PC-9 (cell line): ENCODE measurements at regions not wholly inside any gene's neighbourhood (a gene's known extent, or its start where the extent isn't known, plus 50 kb on each side); places are given as distances from the start of the nearest gene placed in this dataset.

ENCODE experiments used
- BruUV-seq: library from RNA; stranded (reverse); fragments of 400-500 nt; replicated peaks from 2 replicates; lab custom pipeline; 2021; lab: Mats Ljungman, UMichigan
- CTCF ChIA-PET: fragments of 300-600 bp; sonication (Branson Sonifier 250); formaldehyde crosslinking; loops from one replicate; lab custom pipeline; 2022; ENCODE audit warnings: antibody characterized with exemption; lab: Charles Lee
- POLR2A ChIA-PET: fragments of 300-600 bp; sonication (Branson Sonifier 250); formaldehyde crosslinking; loops from one replicate; lab custom pipeline; 2022; ENCODE audit warnings: antibody characterized with exemption; ENCODE audit not compliant: unreplicated experiment; lab: Charles Lee
- DNase-seq, 2 experiments: peaks; one replicate each; pipeline versions ENCODE4 v3.0.0 to v3.0.0-alpha.2; 2015 to 2022; ENCODE audit warnings: mixed read lengths in 1 of 2
- H2AFZ ChIP-seq: fragments of 200-600 bp; sonication (generic); 2 replicates; pipeline ENCODE4 v1.8.1; 2017; ENCODE audit warnings: antibody characterized with exemption
- H3F3A ChIP-seq: fragments of 200-600 bp; sonication (generic); 2 replicates; pipeline ENCODE4 v1.8.1; 2017; ENCODE audit warnings: antibody characterized with exemption, mild to moderate bottlenecking, low read depth; ENCODE audit not compliant: insufficient read depth
- H3K27ac ChIP-seq: fragments of 200-600 bp; sonication (generic); 2 replicates; pipeline ENCODE4 v1.6.1; 2016; ENCODE audit warnings: mixed run types
- H3K27me3 ChIP-seq: fragments of 200-600 bp; sonication (generic); 2 replicates; pipeline ENCODE4 v1.6.1; 2016; ENCODE audit warnings: low read depth, mixed run types; ENCODE audit not compliant: insufficient read depth
- H3K36me3 ChIP-seq: fragments of 200-600 bp; sonication (generic); 2 replicates; pipeline ENCODE4 v1.6.1; 2016; ENCODE audit warnings: low read depth, mixed run types
- H3K4me1 ChIP-seq: fragments of 200-600 bp; sonication (generic); replicated peaks from 2 replicates; pipeline ENCODE4 v1.6.1; 2016; ENCODE audit warnings: mixed run types; ENCODE audit not compliant: insufficient read depth
- H3K4me2 ChIP-seq: fragments of 200-600 bp; sonication (generic); 2 replicates; pipeline ENCODE4 v1.6.1; 2017; ENCODE audit warnings: mixed run types
- H3K4me3 ChIP-seq: fragments of 200-600 bp; sonication (generic); 2 replicates; pipeline ENCODE4 v1.6.1; 2016; ENCODE audit warnings: mixed run types
- H3K79me2 ChIP-seq: fragments of 200-600 bp; sonication (generic); 2 replicates; pipeline ENCODE4 v1.6.1; 2017; ENCODE audit warnings: low read depth, mixed run types
- H3K9me2 ChIP-seq: fragments of 200-600 bp; sonication (generic); 2 replicates; pipeline ENCODE4 v1.8.1; 2017; ENCODE audit warnings: mild to moderate bottlenecking; ENCODE audit not compliant: insufficient read depth
- H3K9me3 ChIP-seq: fragments of 200-600 bp; sonication (generic); 2 replicates; pipeline ENCODE4 v1.8.1; 2016; ENCODE audit warnings: low read depth; ENCODE audit not compliant: insufficient read depth
- H4K20me1 ChIP-seq: fragments of 200-600 bp; sonication (generic); 2 replicates; pipeline ENCODE4 v1.8.1; 2017; ENCODE audit not compliant: insufficient read depth
- EZH2 ChIP-seq: fragments of 200-600 bp; sonication (generic); IDR thresholded peaks from 2 replicates; pipeline ENCODE4 v1.8.0; 2017; ENCODE audit warnings: antibody characterized with exemption, low read depth
- intact Hi-C: fragments of 100-400 bp; cut with micrococcal nuclease; formaldehyde crosslinking; loops from one replicate; pipeline ENCODE4 v1.10.0; 2022; ENCODE audit not compliant: unreplicated experiment
- TF ChIP-seq, protein P1 (sequence below): fragments of 200-600 bp; sonication (generic); conservative IDR thresholded peaks from 2 replicates; pipeline ENCODE4 v1.6.1; 2017; ENCODE audit warnings: mixed run types, antibody characterized with exemption, mild to moderate bottlenecking, moderate library complexity

DNA sequence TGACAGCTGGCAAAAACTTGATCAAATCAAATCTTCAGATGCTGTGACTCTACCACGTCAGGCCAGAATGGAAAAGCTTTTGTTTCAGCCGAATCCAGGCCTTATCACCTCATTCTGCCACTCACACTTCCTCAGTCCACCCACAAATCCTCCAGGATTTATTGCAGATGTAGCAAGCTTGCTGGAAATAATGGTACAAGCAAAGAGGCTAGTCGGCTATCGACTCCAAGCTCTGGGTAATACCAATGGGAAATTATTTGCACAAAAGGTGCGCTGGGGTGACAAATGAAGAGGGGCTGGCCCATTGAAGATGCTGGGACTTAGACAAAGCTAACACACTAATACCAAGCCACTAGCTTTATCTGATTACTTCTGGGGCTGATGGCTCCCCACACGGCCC, 250.5 kb downstream of the ASCL1 start:
- Histone ChIP-seq H3K4me2 (no peak overlapping the region), H3K27me3 (0 out of 2 replicates have a peak, but pooled peaks cover 4% of the 10 kb centered on the region), H3K79me2 (no peaks in the 10 kb centered on the region), H3K9me3 (no peaks in the 10 kb centered on the region), H3K4me1 (no peaks in the 10 kb centered on the region), H4K20me1 (no peaks in the 10 kb centered on the region), H3K36me3 (no peaks in the 10 kb centered on the region), H3K27ac (no peak overlapping the region), H2AFZ (no peak overlapping the region), H3F3A (no peaks in the 10 kb centered on the region), H3K4me3 (no peak overlapping the region), H3K9me2 (no peaks in the 10 kb centered on the region; the same call in 1 of the 2 replicates)
- POLR2A ChIA-PET, result no interaction called here
- CTCF ChIA-PET, result no interaction called here
- TF ChIP-seq EZH2, result no peak
- TF ChIP-seq, protein P1, sequence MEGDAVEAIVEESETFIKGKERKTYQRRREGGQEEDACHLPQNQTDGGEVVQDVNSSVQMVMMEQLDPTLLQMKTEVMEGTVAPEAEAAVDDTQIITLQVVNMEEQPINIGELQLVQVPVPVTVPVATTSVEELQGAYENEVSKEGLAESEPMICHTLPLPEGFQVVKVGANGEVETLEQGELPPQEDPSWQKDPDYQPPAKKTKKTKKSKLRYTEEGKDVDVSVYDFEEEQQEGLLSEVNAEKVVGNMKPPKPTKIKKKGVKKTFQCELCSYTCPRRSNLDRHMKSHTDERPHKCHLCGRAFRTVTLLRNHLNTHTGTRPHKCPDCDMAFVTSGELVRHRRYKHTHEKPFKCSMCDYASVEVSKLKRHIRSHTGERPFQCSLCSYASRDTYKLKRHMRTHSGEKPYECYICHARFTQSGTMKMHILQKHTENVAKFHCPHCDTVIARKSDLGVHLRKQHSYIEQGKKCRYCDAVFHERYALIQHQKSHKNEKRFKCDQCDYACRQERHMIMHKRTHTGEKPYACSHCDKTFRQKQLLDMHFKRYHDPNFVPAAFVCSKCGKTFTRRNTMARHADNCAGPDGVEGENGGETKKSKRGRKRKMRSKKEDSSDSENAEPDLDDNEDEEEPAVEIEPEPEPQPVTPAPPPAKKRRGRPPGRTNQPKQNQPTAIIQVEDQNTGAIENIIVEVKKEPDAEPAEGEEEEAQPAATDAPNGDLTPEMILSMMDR, result no peak
- BruUV-seq, result no TSS peak
- DNase-seq, result no peak
- intact Hi-C loops, result no loop called here

DNA sequence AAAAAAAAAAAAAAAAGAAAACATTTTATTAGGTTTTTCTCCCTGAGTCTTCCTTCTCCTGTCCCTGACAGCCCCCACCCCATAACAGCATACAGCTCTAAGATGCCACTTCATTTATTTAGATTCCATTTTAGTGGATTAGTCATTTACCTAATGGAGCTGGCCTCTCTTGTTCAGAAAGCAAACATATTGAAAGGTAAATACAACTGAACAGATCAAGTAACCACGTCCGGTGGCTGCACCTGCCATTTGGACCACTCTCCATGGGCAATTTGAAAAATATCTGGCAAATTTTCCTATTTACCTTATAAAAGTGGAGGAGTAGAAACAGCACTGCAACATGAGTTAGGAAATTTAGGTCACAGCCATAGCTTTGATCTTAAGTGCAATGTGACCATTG, 254.6 kb downstream of the C12orf42 start:
- no peaks in the 10 kb centered on the region for H3F3A ChIP-seq
- no TSS peak for BruUV-seq
- no peaks in the 10 kb centered on the region for H4K20me1 ChIP-seq
- no peak overlapping the region for H3K27ac ChIP-seq
- H3K4me1 ChIP-seq, result no peaks in the 10 kb centered on the region
- ChIA-PET POLR2A (interaction anchor here (0.6 kb wide), 1 partner anchor 302 kb away, joined by 14 read pairs; no protein-coding TSS in a partner anchor), CTCF (no interaction called here)
- intact Hi-C loops, result no loop called here
- TF ChIP-seq, protein P1, result no peak
- TF ChIP-seq EZH2, result no peak
- H3K9me2 ChIP-seq, result no peaks in the 10 kb centered on the region
- H3K27me3 ChIP-seq, result no peaks in the 10 kb centered on the region
- H3K4me2 ChIP-seq, result no peak overlapping the region
- H3K36me3 ChIP-seq, result no peaks in the 10 kb centered on the region
- no peak overlapping the region for H3K4me3 ChIP-seq
- no peaks in the 10 kb centered on the region for H3K79me2 ChIP-seq
- no peaks in the 10 kb centered on the region for H3K9me3 ChIP-seq
- no peak for DNase-seq
- no peak overlapping the region for H2AFZ ChIP-seq

DNA sequence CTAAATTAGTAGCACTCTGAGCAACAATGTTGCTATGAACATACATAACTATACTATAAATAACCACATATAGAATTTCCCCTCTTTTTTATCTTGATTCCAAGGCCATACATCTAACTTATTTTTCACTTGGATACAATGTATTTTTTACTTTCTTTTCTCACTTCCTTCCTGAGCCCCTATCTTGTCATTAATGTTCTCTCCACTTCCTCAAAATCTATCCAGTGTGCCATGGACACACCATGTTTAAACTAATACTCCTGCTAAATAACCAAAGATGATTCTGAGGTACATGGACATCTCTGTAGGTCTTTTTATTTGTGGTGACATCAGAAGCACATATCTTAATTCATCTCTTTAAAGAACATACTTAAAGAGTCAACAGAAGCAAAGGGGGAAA, 251.2 kb downstream of the C12orf42 start:
- no peaks in the 10 kb centered on the region; the same call in 1 of the 2 replicates for H4K20me1 ChIP-seq
- H3K79me2 ChIP-seq, result no peaks in the 10 kb centered on the region
- no peak overlapping the region for H2AFZ ChIP-seq
- H3K9me3 ChIP-seq, result no peaks in the 10 kb centered on the region
- H3F3A ChIP-seq, result no peaks in the 10 kb centered on the region
- H3K4me3 ChIP-seq, result no peak overlapping the region
- DNase-seq, result no peak
- POLR2A ChIA-PET, result no interaction called here
- BruUV-seq, result no TSS peak
- H3K4me2 ChIP-seq, result no peak overlapping the region
- H3K27me3 ChIP-seq, result no peaks in the 10 kb centered on the region
- no peaks in the 10 kb centered on the region for H3K36me3 ChIP-seq
- intact Hi-C loops, result no loop called here
- CTCF ChIA-PET, result no interaction called here
- no peak overlapping the region for H3K27ac ChIP-seq
- H3K4me1 ChIP-seq, result no peaks in the 10 kb centered on the region
- TF ChIP-seq, protein P1, result no peak
- no peak for TF ChIP-seq EZH2
- H3K9me2 ChIP-seq, result no peaks in the 10 kb centered on the region
